ENCODE measurements at regions not wholly inside any gene's neighbourhood (a gene's known extent, or its start where the extent isn't known, plus 50 kb on each side); places are given as distances from the start of the nearest gene placed in this dataset.

- H3K4me1 Mint-ChIP-seq (ENCODE audit: low read depth): peaks cover 57% of the 10 kb centered on the region
- H3K27me3 Mint-ChIP-seq: no peaks in the 10 kb centered on the region
- DNase-seq: no peak
- ATAC-seq: no peak
- peaks cover 5% of the 10 kb centered on the region for H3K9me3 Mint-ChIP-seq
- no peak overlapping the region for H3K27ac Mint-ChIP-seq
- POLR2A ChIA-PET: interaction anchor here (0.9 to 1.1 kb wide), 2 partner anchors 86 to 117 kb away, joined by 3 read pairs; no protein-coding TSS in a partner anchor
- peaks cover 6% of the 10 kb centered on the region for H3K36me3 Mint-ChIP-seq (ENCODE audit: low read depth)
- no peak overlapping the region for H3K4me3 Mint-ChIP-seq
- TF ChIP-seq CTCF (IDR thresholded peaks at IDR 0.05): no peak
- intact Hi-C loops (cut with micrococcal nuclease): no loop called here
- CTCF ChIA-PET: interaction anchor here (0.6 to 1.5 kb wide), 3 partner anchors 10 to 195 kb away, joined by 3 to 5 read pairs (median 3); no protein-coding TSS in a partner anchor
Observed at GRCh38 chr3:18562364-18563154, 137.4 kb upstream of the SATB1 start.

DNA sequence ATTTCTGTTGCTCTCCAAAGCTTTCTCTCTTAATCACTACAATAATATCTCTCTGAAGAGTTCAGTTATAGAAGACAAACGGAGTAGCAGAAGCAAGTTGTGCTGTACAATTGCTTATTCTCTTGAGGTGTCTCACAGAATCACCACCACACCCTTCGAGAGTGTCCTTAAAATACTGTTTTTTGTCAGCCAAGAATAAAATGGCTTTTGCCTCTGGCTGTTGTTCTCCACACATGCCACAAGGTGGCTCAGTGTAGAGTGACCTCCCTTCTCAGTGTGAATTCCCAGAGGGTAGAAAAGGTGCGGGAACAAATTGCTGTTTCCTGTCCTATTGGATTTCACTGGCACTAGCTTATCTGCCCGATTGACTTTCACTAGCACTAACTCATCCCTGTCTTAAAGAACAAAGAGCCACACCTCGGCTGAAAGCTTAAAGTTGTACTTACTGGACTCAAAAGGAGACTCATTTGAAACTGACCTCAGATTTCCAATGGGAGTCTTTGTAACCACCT lies 134.2 kb upstream of the SATB1 start:
- CTCF ChIA-PET: interaction anchor here (0.6 to 2.6 kb wide), 40 partner anchors 10 to 201 kb away, joined by 3 to 17 read pairs (median 4); no protein-coding TSS in a partner anchor
- H3K27me3 Mint-ChIP-seq: no peaks in the 10 kb centered on the region
- H3K4me3 Mint-ChIP-seq: peak overlapping the region; percentile 13
- peaks cover 8% of the 10 kb centered on the region for H3K9me3 Mint-ChIP-seq
- peak overlapping the region; percentile 95 for H3K27ac Mint-ChIP-seq
- TF ChIP-seq CTCF (IDR thresholded peaks at IDR 0.05): peak; percentile 83
- POLR2A ChIA-PET: interaction anchor here (0.6 to 2.2 kb wide), 16 partner anchors 9 to 199 kb away, joined by 3 to 16 read pairs (median 4); no protein-coding TSS in a partner anchor
- DNase-seq: peak; percentile 32
- intact Hi-C loops (cut with micrococcal nuclease): loop anchor here (5.0 to 10.0 kb wide), 4 partner anchors 88 to 198 kb away; no protein-coding TSS in a partner anchor
- peak; percentile 37 for ATAC-seq
- peaks cover 67% of the 10 kb centered on the region for H3K4me1 Mint-ChIP-seq (ENCODE audit: low read depth)
- peaks cover 13% of the 10 kb centered on the region for H3K36me3 Mint-ChIP-seq (ENCODE audit: low read depth)

GRCh38 chr3:18558507-18558906 lies 133.4 kb upstream of the SATB1 start:
- peaks cover 8% of the 10 kb centered on the region for H3K9me3 Mint-ChIP-seq
- H3K27ac Mint-ChIP-seq: peak overlapping the region; percentile 95
- TF ChIP-seq CTCF (IDR thresholded peaks at IDR 0.05): no peak
- H3K36me3 Mint-ChIP-seq (ENCODE audit: low read depth): peaks cover 13% of the 10 kb centered on the region
- no peaks in the 10 kb centered on the region for H3K27me3 Mint-ChIP-seq
- H3K4me1 Mint-ChIP-seq (ENCODE audit: low read depth): peaks cover 67% of the 10 kb centered on the region
- ChIA-PET CTCF (interaction anchor here (0.6 to 2.6 kb wide), 22 partner anchors 11 to 199 kb away, joined by 3 to 17 read pairs (median 6); no protein-coding TSS in a partner anchor), POLR2A (interaction anchor here (0.6 to 2.2 kb wide), 13 partner anchors 10 to 199 kb away, joined by 3 to 16 read pairs (median 4); no protein-coding TSS in a partner anchor)
- peak overlapping the region; percentile 8 for H3K4me3 Mint-ChIP-seq
- intact Hi-C loops (cut with micrococcal nuclease): loop anchor here (5.0 to 10.0 kb wide), 4 partner anchors 89 to 199 kb away; no protein-coding TSS in a partner anchor
- ATAC-seq: peak; percentile 14
- DNase-seq: peak; percentile 29

DNA sequence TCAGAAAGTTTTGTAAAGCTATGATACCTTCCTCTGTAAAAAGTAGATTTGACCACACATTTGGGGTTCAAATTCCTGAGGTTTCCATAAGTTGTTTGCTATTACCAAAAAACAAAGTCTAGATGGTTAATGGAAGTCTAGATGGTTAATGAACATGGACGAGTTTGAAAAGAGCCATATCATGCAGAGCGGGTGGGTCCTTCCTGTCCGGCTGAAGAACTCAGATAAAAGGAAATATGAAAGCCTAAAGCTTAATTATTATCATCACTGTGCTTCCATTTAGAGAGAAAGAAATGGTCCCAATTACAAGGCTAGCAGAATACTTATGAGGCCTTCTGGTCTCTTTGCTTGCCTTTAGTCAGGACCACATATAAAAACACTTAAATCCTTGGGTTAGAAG lies 132.1 kb upstream of the SATB1 start:
- Mint-ChIP-seq H3K36me3 (ENCODE audit: low read depth) (peaks cover 13% of the 10 kb centered on the region), H3K4me1 (ENCODE audit: low read depth) (peaks cover 61% of the 10 kb centered on the region), H3K27ac (peak overlapping the region; percentile 95), H3K9me3 (peaks cover 5% of the 10 kb centered on the region), H3K27me3 (no peaks in the 10 kb centered on the region), H3K4me3 (no peak overlapping the region)
- DNase-seq (no peak), ATAC-seq (no peak)
- TF ChIP-seq CTCF (IDR thresholded peaks at IDR 0.05): no peak
- POLR2A ChIA-PET: interaction anchor here (0.6 to 2.5 kb wide), 12 partner anchors 88 to 201 kb away, joined by 3 to 20 read pairs (median 4); no protein-coding TSS in a partner anchor
- intact Hi-C loops (cut with micrococcal nuclease): loop anchor here (2.0 to 10.0 kb wide), 5 partner anchors 90 to 200 kb away; no protein-coding TSS in a partner anchor
- CTCF ChIA-PET: interaction anchor here (0.8 to 1.8 kb wide), 4 partner anchors 76 to 201 kb away, joined by 3 to 10 read pairs (median 4); no protein-coding TSS in a partner anchor

All from activated CD8-positive, alpha-beta T cell treated with anti-CD3 and anti-CD28 coated beads for 36 hours (primary cell).